ENCODE measurements at regions not wholly inside any gene's neighbourhood (a gene's known extent, or its start where the extent isn't known, plus 50 kb on each side); places are given as distances from the start of the nearest gene placed in this dataset.

GRCh38 chr5:103895738-103896137 lies 333.1 kb upstream of the NUDT12 start:
- no peak overlapping the region for H3K4me3 ChIP-seq (ENCODE audit: low read depth, low read length)
- ChIA-PET POLR2A (no interaction called here), CTCF (interaction anchor here (1.1 kb wide), 1 partner anchor 66 kb away, joined by 3 read pairs; no protein-coding TSS in a partner anchor)
- H3K9me3 ChIP-seq (ENCODE audit: control insufficient read depth, insufficient read depth, low read depth, low read length) = no peaks in the 10 kb centered on the region
- H3K27ac ChIP-seq (ENCODE audit: extremely low read depth, low read depth, low read length) = no peak overlapping the region
- no peaks in the 10 kb centered on the region for H3K36me3 ChIP-seq (ENCODE audit: control insufficient read depth in 2 of 2, insufficient read depth in 1 of 2, low read length in 2 of 2)
- no peak for TF ChIP-seq ZNF692 (tag by site-specific recombination; IDR thresholded peaks at IDR 0.05)
- TF ChIP-seq SCRT2 (tag by site-specific recombination; IDR thresholded peaks at IDR 0.05) = no peak
- TF ChIP-seq ZNF169 (tag by site-specific recombination; IDR thresholded peaks at IDR 0.05) = no peak
- no peak for TF ChIP-seq ZNF26 (tag by site-specific recombination; IDR thresholded peaks at IDR 0.05)
- TF ChIP-seq ZNF555 (tag by site-specific recombination; conservative IDR thresholded peaks at IDR 0.05) = no peak
- TF ChIP-seq ZNF280C (tag by site-specific recombination; IDR thresholded peaks at IDR 0.05) = no peak
- TF ChIP-seq BCL11B (tag by site-specific recombination; IDR thresholded peaks at IDR 0.05; ENCODE audit: low read depth) = no peak
- TF ChIP-seq ZNF548 (tag by site-specific recombination; IDR thresholded peaks at IDR 0.05) = no peak
- no peak for TF ChIP-seq GLI2 (tag by site-specific recombination; IDR thresholded peaks at IDR 0.05; ENCODE audit: borderline replicate concordance, low read depth)
- no peak for TF ChIP-seq ZBTB1 (tag by site-specific recombination; IDR thresholded peaks at IDR 0.05)
- no peak for TF ChIP-seq SALL2 (tag by site-specific recombination; IDR thresholded peaks at IDR 0.05; ENCODE audit: borderline replicate concordance)
- no peak for TF ChIP-seq BCL11A (tag by site-specific recombination; IDR thresholded peaks at IDR 0.05; ENCODE audit: low read depth)
- TF ChIP-seq ZNF707 (tag by site-specific recombination; IDR thresholded peaks at IDR 0.05) = no peak
- TF ChIP-seq ZBTB21 (tag by site-specific recombination; IDR thresholded peaks at IDR 0.05) = no peak
- TF ChIP-seq ZNF626 (tag by site-specific recombination; IDR thresholded peaks at IDR 0.05) = no peak
- TF ChIP-seq ZBTB6 (tag by site-specific recombination; IDR thresholded peaks at IDR 0.05) = no peak
- no peaks in the 10 kb centered on the region for H3K4me1 ChIP-seq (ENCODE audit: control insufficient read depth, insufficient read depth, low read length)

- no peaks in the 10 kb centered on the region for H3K4me1 ChIP-seq (ENCODE audit: control insufficient read depth, insufficient read depth, low read length)
- no peak for TF ChIP-seq ZNF664 (tag by site-specific recombination; IDR thresholded peaks at IDR 0.05)
- H3K36me3 ChIP-seq (ENCODE audit: control insufficient read depth in 2 of 2, insufficient read depth in 1 of 2, low read length in 2 of 2) = no peaks in the 10 kb centered on the region
- no peak overlapping the region for H3K4me3 ChIP-seq (ENCODE audit: low read depth, low read length)
- no peak overlapping the region for H3K27ac ChIP-seq (ENCODE audit: extremely low read depth, low read depth, low read length)
- H3K9me3 ChIP-seq (ENCODE audit: control insufficient read depth, insufficient read depth, low read depth, low read length) = no peaks in the 10 kb centered on the region
- POLR2A ChIA-PET = no interaction called here
- CTCF ChIA-PET = interaction anchor here (1.1 kb wide), 1 partner anchor 65 kb away, joined by 3 read pairs; no protein-coding TSS in a partner anchor
Measured at GRCh38 chr5:103894882-103895281, 332.3 kb upstream of the NUDT12 start.

Measured in HEK293 (cell line).